ENCODE measurements at regions not wholly inside any gene's neighbourhood (a gene's known extent, or its start where the extent isn't known, plus 50 kb on each side); places are given as distances from the start of the nearest gene placed in this dataset.

DNA sequence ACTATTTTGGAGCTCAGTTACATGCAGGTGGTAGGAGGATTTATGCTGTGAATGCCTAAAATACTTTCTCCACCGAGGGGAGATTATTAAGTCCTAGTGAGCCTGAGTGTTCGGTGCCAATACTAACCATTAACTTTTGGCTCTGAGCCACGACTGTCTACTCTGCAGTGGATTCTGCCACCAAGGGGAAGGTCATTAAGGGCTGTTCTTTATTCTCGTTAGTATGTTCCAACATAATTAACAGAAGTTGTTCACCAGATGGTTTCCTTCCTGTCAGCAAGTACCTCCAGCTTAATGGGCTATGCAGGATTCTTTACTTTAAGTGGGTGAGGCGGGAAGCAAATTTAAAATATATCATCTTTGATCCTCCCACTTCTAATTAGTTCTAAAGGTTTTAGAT lies 326.3 kb downstream of the BMP4 start:
- TF ChIP-seq L3MBTL2 (conservative IDR thresholded peaks at IDR 0.05) (no peak), BHLHE40 (IDR thresholded peaks at IDR 0.05; ENCODE audit: borderline replicate concordance) (no peak), FOXA1 (IDR thresholded peaks at IDR 0.05) (no peak), NFRKB (IDR thresholded peaks at IDR 0.05) (no peak), HDGF (IDR thresholded peaks at IDR 0.05; ENCODE audit: borderline replicate concordance) (no peak), SUZ12 (IDR thresholded peaks at IDR 0.05) (no peak), ELF4 (IDR thresholded peaks at IDR 0.05) (no peak), FOXK2 (IDR thresholded peaks at IDR 0.05) (no peak), ARNT (IDR thresholded peaks at IDR 0.05) (no peak), FOXM1 (IDR thresholded peaks at IDR 0.05; ENCODE audit: borderline replicate concordance) (no peak), LEF1 (IDR thresholded peaks at IDR 0.05; ENCODE audit: borderline replicate concordance) (no peak)
- TF ChIP-seq, protein P1, sequence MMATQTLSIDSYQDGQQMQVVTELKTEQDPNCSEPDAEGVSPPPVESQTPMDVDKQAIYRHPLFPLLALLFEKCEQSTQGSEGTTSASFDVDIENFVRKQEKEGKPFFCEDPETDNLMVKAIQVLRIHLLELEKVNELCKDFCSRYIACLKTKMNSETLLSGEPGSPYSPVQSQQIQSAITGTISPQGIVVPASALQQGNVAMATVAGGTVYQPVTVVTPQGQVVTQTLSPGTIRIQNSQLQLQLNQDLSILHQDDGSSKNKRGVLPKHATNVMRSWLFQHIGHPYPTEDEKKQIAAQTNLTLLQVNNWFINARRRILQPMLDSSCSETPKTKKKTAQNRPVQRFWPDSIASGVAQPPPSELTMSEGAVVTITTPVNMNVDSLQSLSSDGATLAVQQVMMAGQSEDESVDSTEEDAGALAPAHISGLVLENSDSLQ (IDR thresholded peaks at IDR 0.05), result no peak

All from HEK293T (cell line).